ENCODE measurements at regions not wholly inside any gene's neighbourhood (a gene's known extent, or its start where the extent isn't known, plus 50 kb on each side); places are given as distances from the start of the nearest gene placed in this dataset.

GRCh38 chr12:46462641-46463355 lies 90.2 kb upstream of the SLC38A2 start:
- Histone ChIP-seq H3K4me1 (peaks cover 47 to 68% of the 10 kb centered on the region in 2 donors), H3K27me3 (no peaks in the 10 kb centered on the region), H3K27ac (peak overlapping the region; percentile 65 to 82 (median 78)), H3K9me3 (no peaks in the 10 kb centered on the region), H3K36me3 (no peaks in the 10 kb centered on the region), H3K4me3 (no peak overlapping the region)
- no peak for TF ChIP-seq POLR2A (IDR thresholded peaks at IDR 0.05)
- no peak for TF ChIP-seq CTCF (IDR thresholded peaks at IDR 0.05 in 4 of 5, conservative IDR thresholded peaks at IDR 0.05 in 1 of 5)
- in situ Hi-C loops (cut with MboI; ENCODE audit: low sequenced_read_pairs in 4 of 4): no loop called here
- ATAC-seq (no peak), DNase-seq (no peak)
- intact Hi-C loops (cut with DNase I; ENCODE audit: low total_unique reads): no loop called here

- Histone ChIP-seq H3K27ac (peak overlapping the region; percentile 65 to 82 (median 78)), H3K4me1 (peaks cover 45 to 62% of the 10 kb centered on the region in 2 donors), H3K36me3 (no peaks in the 10 kb centered on the region), H3K9me3 (no peaks in the 10 kb centered on the region), H3K4me3 (peak overlapping the region in 1 of 4 donors; percentile 3), H3K27me3 (no peaks in the 10 kb centered on the region)
- in situ Hi-C loops (cut with MboI; ENCODE audit: low sequenced_read_pairs in 4 of 4): no loop called here
- intact Hi-C loops (cut with DNase I; ENCODE audit: low total_unique reads): no loop called here
- DNase-seq: peak in 1 of 2 donors; percentile 25
- TF ChIP-seq POLR2A (IDR thresholded peaks at IDR 0.05) (no peak), CTCF (IDR thresholded peaks at IDR 0.05 in 4 of 5, conservative IDR thresholded peaks at IDR 0.05 in 1 of 5) (no peak)
- peak; percentile 89 to 94 for ATAC-seq
These were observed 89.5 kb upstream of the SLC38A2 start for GRCh38 chr12:46461907-46462640.

- TF ChIP-seq POLR2A (IDR thresholded peaks at IDR 0.05) (no peak), CTCF (IDR thresholded peaks at IDR 0.05 in 4 of 5, conservative IDR thresholded peaks at IDR 0.05 in 1 of 5) (no peak)
- peak in 1 of 2 donors; percentile 16 for DNase-seq
- in situ Hi-C loops (cut with MboI; ENCODE audit: low sequenced_read_pairs in 4 of 4): no loop called here
- peak; percentile 31 to 40 for ATAC-seq
- no peaks in the 10 kb centered on the region for H3K36me3 ChIP-seq
- peak overlapping the region in 1 of 4 donors; percentile 3 for H3K4me3 ChIP-seq
- H3K4me1 ChIP-seq: peaks cover 46 to 64% of the 10 kb centered on the region in 2 donors
- no peaks in the 10 kb centered on the region for H3K27me3 ChIP-seq
- H3K27ac ChIP-seq: peak overlapping the region; percentile 65 to 82 (median 78)
- intact Hi-C loops (cut with DNase I; ENCODE audit: low total_unique reads): no loop called here
- H3K9me3 ChIP-seq: no peaks in the 10 kb centered on the region
These were observed 88.9 kb upstream of the SLC38A2 start for GRCh38 chr12:46461459-46461858.

- Histone ChIP-seq H3K36me3 (no peaks in the 10 kb centered on the region), H3K27me3 (no peaks in the 10 kb centered on the region), H3K4me3 (no peak overlapping the region), H3K4me1 (peaks cover 52 to 67% of the 10 kb centered on the region in 2 donors), H3K27ac (peak overlapping the region; percentile 65 to 82 (median 78)), H3K9me3 (no peaks in the 10 kb centered on the region)
- no peak for TF ChIP-seq CTCF (IDR thresholded peaks at IDR 0.05 in 4 of 5, conservative IDR thresholded peaks at IDR 0.05 in 1 of 5)
- no peak for TF ChIP-seq POLR2A (IDR thresholded peaks at IDR 0.05)
- ATAC-seq: no peak
- no peak for DNase-seq
- in situ Hi-C loops (cut with MboI; ENCODE audit: low sequenced_read_pairs in 4 of 4) (no loop called here), intact Hi-C loops (cut with DNase I; ENCODE audit: low total_unique reads) (no loop called here)
These were observed 88.2 kb upstream of the SLC38A2 start for GRCh38 chr12:46460682-46461210.
